HL-60 (cell line): ENCODE measurements at regions not wholly inside any gene's neighbourhood (a gene's known extent, or its start where the extent isn't known, plus 50 kb on each side); places are given as distances from the start of the nearest gene placed in this dataset.

Experiments
- DNase-seq, 2 experiments: peaks; one replicate each; pipeline ENCODE4 v3.0.0-alpha.2; 2010 to 2020; ENCODE audit warnings: low read depth in 1 of 2, low spot score in 1 of 2
- H3K27ac ChIP-seq: fragments of 250-450 bp; sonication (Bioruptor Pico); replicated peaks from 2 replicates; pipeline ENCODE4 v1.5.1; 2020; ENCODE audit warnings: mild to moderate bottlenecking, moderate library complexity
- H3K27me3 ChIP-seq: fragments of 250-450 bp; sonication (Bioruptor Pico); 2 replicates; pipeline ENCODE4 v1.5.1; 2021; ENCODE audit warnings: mild to moderate bottlenecking, moderate library complexity; ENCODE audit not compliant: insufficient read depth, poor library complexity, severe bottlenecking
- H3K4me3 ChIP-seq: replicated peaks from 2 replicates; pipeline ENCODE4 v1.5.1; 2011; ENCODE audit warnings: mild to moderate bottlenecking, control low read depth, low read length; ENCODE audit not compliant: insufficient read depth
- CTCF ChIP-seq: IDR thresholded peaks from one replicate; pipeline ENCODE4 v1.5.1; 2011; ENCODE audit warnings: low read length, control low read depth, inconsistent platforms; ENCODE audit not compliant: insufficient read depth
- GABPA ChIP-seq: IDR thresholded peaks from 2 replicates; pipeline ENCODE4 v1.6.1; 2012; ENCODE audit warnings: low read depth
- POLR2AphosphoS5 ChIP-seq: IDR thresholded peaks from 2 replicates; pipeline ENCODE4 v1.6.1; 2012; ENCODE audit warnings: low read depth
- REST ChIP-seq: IDR thresholded peaks from 2 replicates; pipeline ENCODE4 v1.6.1; 2012; ENCODE audit warnings: low read depth; ENCODE audit not compliant: insufficient replicate concordance
- SPI1 ChIP-seq: IDR thresholded peaks from 2 replicates; pipeline ENCODE4 v1.6.1; 2012; ENCODE audit warnings: low read depth, mild to moderate bottlenecking, borderline replicate concordance

DNA sequence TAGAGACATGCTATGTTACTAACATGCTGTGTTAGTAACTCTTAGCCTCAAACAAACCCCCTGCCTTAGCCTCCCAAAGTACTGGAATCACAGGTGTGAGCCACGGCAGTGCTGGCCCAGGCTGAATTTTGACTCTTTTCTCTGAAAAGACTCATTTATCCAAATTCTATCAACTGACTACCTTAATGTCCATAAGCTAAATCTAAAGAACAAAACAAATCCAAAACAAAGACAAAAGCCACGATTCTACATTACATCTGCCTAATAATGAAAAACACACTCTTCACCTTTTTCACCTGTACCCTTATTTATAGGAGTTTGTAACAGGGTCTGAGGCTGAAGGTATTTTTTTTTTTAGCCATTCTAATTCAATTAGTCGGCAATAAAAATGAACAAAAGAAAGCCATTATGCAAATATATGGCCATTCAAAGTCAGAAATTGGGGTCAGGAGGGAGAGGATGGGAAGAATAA is 432.5 kb downstream of the RBFOX1 start:
- no peak for DNase-seq
- TF ChIP-seq SPI1: no peak
- no peak for TF ChIP-seq CTCF
- no peak for TF ChIP-seq POLR2AphosphoS5
- TF ChIP-seq REST: no peak
- no peak for TF ChIP-seq GABPA
- H3K27me3 ChIP-seq: no peaks in the 10 kb centered on the region
- no peak overlapping the region for H3K4me3 ChIP-seq
- H3K27ac ChIP-seq: no peak overlapping the region

- TF ChIP-seq REST (no peak), GABPA (no peak), CTCF (no peak), POLR2AphosphoS5 (no peak), SPI1 (no peak)
- H3K27me3 ChIP-seq: no peaks in the 10 kb centered on the region
- DNase-seq: no peak
- H3K27ac ChIP-seq: no peak overlapping the region
- H3K4me3 ChIP-seq: no peak overlapping the region
Measured at GRCh38 chr16:7763111-7763510, 430.5 kb downstream of the RBFOX1 start.
